SK-N-MC (cell line): ENCODE measurements at regions not wholly inside any gene's neighbourhood (a gene's known extent, or its start where the extent isn't known, plus 50 kb on each side); places are given as distances from the start of the nearest gene placed in this dataset.

Experiments used
- DNase-seq: peaks from one replicate; pipeline ENCODE4 v3.0.0-alpha.2; 2011; ENCODE audit warnings: low read depth, low spot score
- H3K27ac ChIP-seq: fragments of 200-600 bp; sonication (generic); 2 replicates; pipeline ENCODE4 v1.5.1; 2016; ENCODE audit warnings: mixed run types
- H3K36me3 ChIP-seq: fragments of 200-600 bp; sonication (generic); 2 replicates; pipeline ENCODE4 v1.6.1; 2017; ENCODE audit warnings: antibody characterized with exemption, low read length, mixed read lengths; ENCODE audit not compliant: insufficient read depth
- H3K4me3 ChIP-seq: fragments of 200-600 bp; sonication (generic); 2 replicates; pipeline ENCODE4 v1.5.1; 2016
- H3K9ac ChIP-seq: fragments of 200-600 bp; sonication (generic); 2 replicates; pipeline ENCODE4 v1.8.0; 2017; ENCODE audit warnings: mixed run types, mixed read lengths; ENCODE audit not compliant: insufficient read length
- H3K9me3 ChIP-seq: fragments of 200-600 bp; sonication (generic); 2 replicates; pipeline ENCODE4 v1.6.1; 2017; ENCODE audit warnings: low read depth, mild to moderate bottlenecking, antibody characterized with exemption, low read length, moderate library complexity, mixed read lengths
- EZH2 ChIP-seq: fragments of 200-600 bp; sonication (generic); IDR thresholded peaks from one replicate; pipeline ENCODE4 v1.6.1; 2017; ENCODE audit warnings: antibody characterized with exemption
- FOXP2 ChIP-seq: optimal IDR thresholded peaks from 2 replicates; pipeline ENCODE3; 2011; ENCODE audit warnings: mild to moderate bottlenecking, moderate library complexity; ENCODE audit not compliant: insufficient read depth; ENCODE audit errors: extremely low read length, control extremely low read depth
- POLR2AphosphoS5 ChIP-seq: IDR thresholded peaks from 2 replicates; pipeline ENCODE4 v1.6.1; 2012; ENCODE audit warnings: mild to moderate bottlenecking, low read depth, low read length, borderline replicate concordance

DNA sequence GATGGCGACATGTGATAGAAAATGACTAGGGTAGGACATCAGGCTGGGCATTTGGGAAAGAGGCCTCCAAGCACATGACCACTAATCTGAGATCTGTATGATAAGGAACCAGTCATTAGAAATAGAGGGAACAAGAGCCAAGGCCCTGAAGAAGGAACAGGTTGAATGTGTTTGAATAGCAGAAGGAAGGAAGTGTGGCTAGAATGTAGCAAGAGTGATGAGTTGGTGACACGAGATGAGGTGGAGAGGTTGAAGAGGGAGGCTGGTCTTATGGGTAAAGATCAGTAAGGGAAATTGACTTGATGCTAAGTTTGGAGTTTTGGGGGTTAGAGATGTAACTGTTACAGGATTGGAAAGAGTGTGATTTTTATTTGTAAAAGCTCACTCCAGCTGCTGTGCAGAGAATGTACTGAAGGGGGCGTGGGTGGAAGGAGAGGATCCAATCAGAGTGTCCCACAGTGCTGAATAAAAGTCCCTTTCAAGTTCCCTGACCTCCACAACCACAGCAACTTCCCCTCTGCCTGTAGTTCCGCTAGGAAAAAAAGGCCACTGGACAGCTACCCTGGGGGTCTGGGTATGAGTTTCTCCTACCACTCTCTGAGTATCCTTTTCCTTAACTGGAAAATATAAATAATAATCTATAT, 295.0 kb downstream of the OMA1 start:
- TF ChIP-seq FOXP2, result no peak
- no peak for TF ChIP-seq EZH2
- TF ChIP-seq POLR2AphosphoS5, result no peak
- Histone ChIP-seq H3K9ac (no peak overlapping the region), H3K9me3 (no peaks in the 10 kb centered on the region), H3K36me3 (no peaks in the 10 kb centered on the region), H3K27ac (no peak overlapping the region), H3K4me3 (no peak overlapping the region)
- DNase-seq, result no peak

DNA sequence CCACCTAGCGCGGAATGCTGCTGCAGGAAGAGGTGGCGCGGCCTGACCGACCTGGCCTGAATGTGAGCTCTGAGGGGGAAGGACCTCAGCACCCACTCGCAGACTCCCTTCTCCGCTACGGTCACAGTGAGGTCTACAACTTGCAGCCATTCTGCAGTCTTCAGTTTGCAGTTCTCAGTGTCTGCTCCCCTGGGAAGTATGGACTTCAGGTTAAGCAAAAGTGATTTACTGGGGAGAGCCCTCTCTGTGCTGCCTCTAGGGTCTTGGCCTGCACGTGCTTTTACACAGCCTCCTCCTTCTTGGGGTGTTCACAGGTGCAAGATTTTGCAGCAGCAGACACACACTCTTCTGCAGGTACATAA, 296.0 kb downstream of the OMA1 start:
- Histone ChIP-seq H3K9ac (no peak overlapping the region), H3K36me3 (no peaks in the 10 kb centered on the region), H3K4me3 (no peak overlapping the region), H3K27ac (no peak overlapping the region), H3K9me3 (no peaks in the 10 kb centered on the region)
- DNase-seq, result no peak
- no peak for TF ChIP-seq FOXP2
- no peak for TF ChIP-seq POLR2AphosphoS5
- TF ChIP-seq EZH2, result no peak

DNA sequence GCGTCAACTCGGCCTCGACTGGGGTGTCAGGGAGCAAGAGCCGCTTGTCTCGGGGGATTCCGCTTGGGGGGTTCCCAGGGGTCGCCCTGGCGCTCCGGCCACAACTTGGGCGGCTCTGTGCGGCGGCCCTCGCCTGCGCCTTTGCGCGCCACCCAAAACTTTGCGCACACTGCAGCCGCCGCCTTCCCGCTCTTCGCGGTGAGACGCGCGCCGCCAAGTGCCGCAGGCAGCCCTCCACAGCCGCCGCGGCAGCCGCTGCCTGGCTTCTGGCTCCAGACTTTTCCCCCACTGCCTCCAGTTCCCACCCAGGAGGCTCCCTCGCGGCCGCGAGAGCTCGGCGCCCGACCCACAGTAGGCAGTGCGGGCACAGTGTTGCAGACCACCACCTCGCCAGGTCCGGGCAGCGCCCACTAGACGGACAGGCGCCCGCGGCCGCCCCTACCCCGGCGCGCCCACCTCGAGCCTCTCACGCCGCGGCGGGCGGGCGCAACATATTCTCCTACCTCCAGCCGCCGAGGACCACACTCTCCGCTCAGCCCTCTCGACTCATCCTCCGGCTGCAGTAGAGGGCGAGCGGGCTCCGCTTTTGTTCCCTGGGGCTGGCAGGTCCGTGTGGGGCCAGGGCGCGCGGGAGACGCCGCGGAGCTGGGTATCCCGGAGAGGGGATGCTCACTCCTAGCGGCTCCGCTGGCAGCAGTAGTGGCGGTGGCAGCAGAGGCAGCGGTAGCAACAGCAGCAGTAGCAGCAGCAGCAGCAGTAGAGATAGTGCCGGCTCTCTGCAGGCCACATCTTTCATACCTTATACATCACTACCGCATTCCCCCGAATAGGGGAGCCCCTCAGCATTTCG, 296.6 kb downstream of the OMA1 start:
- H3K36me3 ChIP-seq, result no peaks in the 10 kb centered on the region
- H3K9me3 ChIP-seq, result no peaks in the 10 kb centered on the region
- H3K27ac ChIP-seq, result no peak overlapping the region
- H3K9ac ChIP-seq, result no peak overlapping the region
- H3K4me3 ChIP-seq, result no peak overlapping the region
- no peak for DNase-seq
- TF ChIP-seq POLR2AphosphoS5 (no peak), EZH2 (no peak), FOXP2 (no peak)

DNA sequence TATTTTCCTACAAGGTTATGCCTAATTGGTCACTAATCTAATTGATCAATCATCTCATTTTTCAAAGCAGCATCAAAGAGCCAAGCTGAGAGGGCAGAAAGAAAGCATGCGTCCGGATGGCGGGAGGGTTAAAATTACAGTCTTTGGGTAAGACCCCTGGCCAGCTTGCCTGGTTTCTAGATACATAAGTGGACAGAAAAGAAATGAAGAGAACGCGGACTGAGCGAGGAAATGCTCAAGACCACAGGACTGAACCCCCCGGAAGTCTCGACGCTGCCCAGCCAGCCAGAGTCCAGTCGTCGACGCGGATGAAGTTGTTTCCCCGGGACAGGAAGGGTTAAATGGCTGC, 297.2 kb downstream of the OMA1 start:
- no peak overlapping the region for H3K9ac ChIP-seq
- TF ChIP-seq EZH2 (no peak), FOXP2 (no peak), POLR2AphosphoS5 (no peak)
- DNase-seq, result no peak
- no peaks in the 10 kb centered on the region for H3K9me3 ChIP-seq
- no peak overlapping the region for H3K4me3 ChIP-seq
- no peaks in the 10 kb centered on the region for H3K36me3 ChIP-seq
- no peak overlapping the region for H3K27ac ChIP-seq

DNA sequence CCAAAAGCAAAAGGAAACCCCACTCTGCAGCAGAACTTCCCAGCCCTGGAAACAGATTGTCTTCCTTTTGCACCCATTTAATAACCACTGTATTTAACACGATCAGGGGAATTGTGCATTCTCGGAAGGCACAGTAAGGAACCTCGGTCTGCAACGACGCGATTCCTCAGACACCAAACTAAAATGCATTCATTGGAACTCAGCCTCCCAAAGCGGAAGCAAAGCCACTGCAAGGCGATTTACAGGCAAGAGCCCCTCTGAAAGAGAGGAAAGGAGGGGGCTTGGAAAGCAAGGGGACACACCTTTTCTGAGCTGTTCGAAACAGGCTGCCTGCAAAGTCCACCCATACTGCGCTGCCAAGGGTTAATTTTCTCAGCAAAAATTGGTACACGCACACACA, 297.7 kb downstream of the OMA1 start:
- Histone ChIP-seq H3K27ac (no peak overlapping the region), H3K36me3 (no peaks in the 10 kb centered on the region), H3K9me3 (no peaks in the 10 kb centered on the region), H3K9ac (no peak overlapping the region), H3K4me3 (no peak overlapping the region)
- DNase-seq, result no peak
- TF ChIP-seq FOXP2 (no peak), EZH2 (no peak), POLR2AphosphoS5 (no peak)

DNA sequence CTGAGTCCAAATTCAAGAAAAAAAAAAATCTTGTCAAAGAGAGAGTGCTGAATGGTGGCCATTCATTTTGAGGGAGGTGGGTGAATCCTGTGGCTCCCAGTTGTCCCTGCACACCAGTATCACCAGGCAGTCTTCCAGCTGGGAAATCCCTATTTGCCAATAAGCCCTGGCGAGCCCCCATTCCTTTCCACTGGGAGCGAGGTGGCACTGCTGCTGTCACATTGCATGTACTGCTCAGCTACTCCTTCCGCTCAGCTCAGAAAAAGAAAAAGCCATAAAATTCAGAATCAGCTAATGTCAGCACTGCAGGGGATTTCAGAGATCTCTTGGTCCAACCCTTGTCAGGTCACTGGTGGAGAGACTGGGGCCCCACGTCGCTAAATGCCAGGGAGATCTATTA, 298.5 kb downstream of the OMA1 start:
- DNase-seq, result no peak
- Histone ChIP-seq H3K27ac (no peak overlapping the region), H3K36me3 (no peaks in the 10 kb centered on the region), H3K4me3 (no peak overlapping the region), H3K9me3 (no peaks in the 10 kb centered on the region), H3K9ac (no peak overlapping the region)
- no peak for TF ChIP-seq FOXP2
- no peak for TF ChIP-seq POLR2AphosphoS5
- TF ChIP-seq EZH2, result no peak

DNA sequence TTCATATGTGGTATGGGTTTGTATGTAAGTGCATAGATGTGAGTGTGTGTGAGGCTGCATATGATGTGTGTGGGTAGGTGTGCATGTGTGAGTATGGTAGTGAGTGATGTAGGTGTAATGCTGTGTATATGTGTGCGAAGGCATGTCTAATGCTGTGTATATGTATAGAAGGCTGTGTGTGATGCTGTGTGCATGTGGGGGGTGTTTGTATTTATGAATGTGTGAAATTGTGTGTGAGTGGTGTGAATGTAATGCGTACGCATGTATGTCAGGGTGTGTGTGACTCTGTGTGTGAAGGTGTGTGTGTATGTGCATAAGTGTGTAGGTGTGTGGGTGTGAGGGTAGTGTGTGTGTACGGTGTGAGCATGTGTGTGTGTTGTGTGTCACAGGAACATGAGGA, 300.0 kb downstream of the OMA1 start:
- Histone ChIP-seq H3K9me3 (no peaks in the 10 kb centered on the region), H3K9ac (no peak overlapping the region), H3K4me3 (no peak overlapping the region), H3K27ac (no peak overlapping the region), H3K36me3 (no peaks in the 10 kb centered on the region)
- TF ChIP-seq FOXP2 (no peak), EZH2 (no peak), POLR2AphosphoS5 (no peak)
- no peak for DNase-seq

DNA sequence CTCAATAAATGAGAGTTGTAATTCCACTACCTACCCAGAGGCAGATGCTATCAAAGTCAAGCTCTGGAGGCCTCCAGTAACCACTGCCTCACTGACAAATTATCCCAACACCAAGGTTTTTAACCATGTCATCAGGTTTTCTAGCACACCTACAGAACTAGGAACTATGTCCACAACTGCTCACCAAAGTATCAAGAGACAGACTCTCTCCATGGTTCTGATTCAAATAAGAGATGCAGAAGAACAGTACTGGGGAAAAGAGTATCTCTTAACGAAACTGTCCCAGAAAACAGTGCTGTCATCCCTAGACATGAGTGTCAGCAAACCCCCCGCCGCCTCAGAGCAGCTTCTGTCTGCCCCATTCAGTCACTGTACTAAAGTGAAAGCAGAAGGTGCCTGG, 301.7 kb downstream of the OMA1 start:
- H3K9ac ChIP-seq, result no peak overlapping the region
- no peak for TF ChIP-seq FOXP2
- TF ChIP-seq POLR2AphosphoS5, result no peak
- no peak for TF ChIP-seq EZH2

More for the DNA sequence above, 301.7 kb downstream of the OMA1 start:
- H3K36me3 ChIP-seq, result no peaks in the 10 kb centered on the region
- H3K27ac ChIP-seq, result no peak overlapping the region
- no peak overlapping the region for H3K4me3 ChIP-seq
- DNase-seq, result no peak
- no peaks in the 10 kb centered on the region for H3K9me3 ChIP-seq
